ENCODE measurements at regions not wholly inside any gene's neighbourhood (a gene's known extent, or its start where the extent isn't known, plus 50 kb on each side); places are given as distances from the start of the nearest gene placed in this dataset.

DNA sequence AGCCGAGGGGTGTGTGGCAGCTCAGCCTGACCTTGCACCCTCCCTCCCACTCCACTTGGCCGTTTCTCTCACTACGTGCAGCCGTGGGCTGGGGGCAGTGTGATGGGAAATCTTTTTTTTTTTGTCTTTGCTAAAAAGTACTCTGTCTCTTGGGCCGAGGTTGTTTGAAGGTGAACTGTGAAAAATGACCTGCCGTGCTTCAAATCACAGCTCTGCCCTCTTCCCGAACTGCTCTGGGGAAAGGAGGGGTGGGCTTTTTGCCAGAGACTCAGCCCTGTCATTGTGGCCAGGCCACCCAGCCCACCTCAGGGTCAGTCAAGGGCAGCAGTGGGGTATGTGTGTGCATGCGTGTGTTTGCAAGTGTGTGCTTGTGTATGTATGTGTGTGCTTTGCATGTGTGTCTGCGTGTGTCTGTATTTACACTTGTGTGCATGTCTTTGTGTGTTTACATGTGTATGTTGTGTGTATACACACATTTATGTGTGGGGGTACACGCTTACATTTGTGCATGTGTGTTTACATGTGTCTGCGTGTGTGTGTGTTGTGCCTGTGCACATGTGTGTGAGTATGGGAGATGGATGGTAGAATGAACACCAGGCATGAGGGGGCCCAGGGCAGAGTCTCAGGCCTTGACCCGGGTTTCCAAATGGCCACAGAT, 61.3 kb upstream of the HAAO start:
- TF ChIP-seq, protein P1, sequence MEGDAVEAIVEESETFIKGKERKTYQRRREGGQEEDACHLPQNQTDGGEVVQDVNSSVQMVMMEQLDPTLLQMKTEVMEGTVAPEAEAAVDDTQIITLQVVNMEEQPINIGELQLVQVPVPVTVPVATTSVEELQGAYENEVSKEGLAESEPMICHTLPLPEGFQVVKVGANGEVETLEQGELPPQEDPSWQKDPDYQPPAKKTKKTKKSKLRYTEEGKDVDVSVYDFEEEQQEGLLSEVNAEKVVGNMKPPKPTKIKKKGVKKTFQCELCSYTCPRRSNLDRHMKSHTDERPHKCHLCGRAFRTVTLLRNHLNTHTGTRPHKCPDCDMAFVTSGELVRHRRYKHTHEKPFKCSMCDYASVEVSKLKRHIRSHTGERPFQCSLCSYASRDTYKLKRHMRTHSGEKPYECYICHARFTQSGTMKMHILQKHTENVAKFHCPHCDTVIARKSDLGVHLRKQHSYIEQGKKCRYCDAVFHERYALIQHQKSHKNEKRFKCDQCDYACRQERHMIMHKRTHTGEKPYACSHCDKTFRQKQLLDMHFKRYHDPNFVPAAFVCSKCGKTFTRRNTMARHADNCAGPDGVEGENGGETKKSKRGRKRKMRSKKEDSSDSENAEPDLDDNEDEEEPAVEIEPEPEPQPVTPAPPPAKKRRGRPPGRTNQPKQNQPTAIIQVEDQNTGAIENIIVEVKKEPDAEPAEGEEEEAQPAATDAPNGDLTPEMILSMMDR (IDR thresholded peaks at IDR 0.05; ENCODE audit: extremely low read depth, low read depth, low read length): no peak
- Histone ChIP-seq H3K27me3 (ENCODE audit: insufficient read depth, low read length) (no peaks in the 10 kb centered on the region), H3K79me2 (ENCODE audit: insufficient read depth, low read length) (no peaks in the 10 kb centered on the region), H3K27ac (ENCODE audit: low read depth, low read length) (no peak overlapping the region), H3K9me3 (ENCODE audit: low read depth, low read length) (no peaks in the 10 kb centered on the region), H4K20me1 (ENCODE audit: insufficient read depth, low read length) (no peaks in the 10 kb centered on the region), H3K36me3 (ENCODE audit: insufficient read depth, low read length) (no peaks in the 10 kb centered on the region), H2AFZ (ENCODE audit: low read length) (no peak overlapping the region), H3K4me2 (ENCODE audit: insufficient read depth, low read length) (no peak overlapping the region), H3K4me3 (ENCODE audit: insufficient read depth, low read length) (no peak overlapping the region), H3K4me1 (ENCODE audit: insufficient read depth, low read length) (peaks cover 3% of the 10 kb centered on the region)
- no peak for DNase-seq (ENCODE audit: insufficient read length, low spot score, missing footprints)

DNA sequence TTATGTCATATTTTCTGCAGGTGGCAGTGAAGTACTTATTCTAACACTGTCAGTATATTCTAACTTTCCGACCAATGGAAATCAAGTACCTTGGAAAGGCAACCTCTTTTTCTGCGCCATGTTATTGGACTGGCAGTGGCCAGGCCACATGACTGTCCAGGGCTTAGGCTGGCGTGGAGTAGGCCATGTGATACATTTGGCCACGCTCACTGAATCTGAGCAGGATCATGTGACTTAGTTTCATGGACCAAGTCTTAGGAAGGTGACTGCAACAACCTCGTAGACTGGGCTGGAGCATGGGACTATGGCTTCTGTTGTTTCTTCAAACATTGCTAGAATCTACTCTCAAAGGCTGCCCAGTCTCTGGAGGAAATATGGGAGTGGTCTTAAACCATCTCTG, 60.4 kb upstream of the HAAO start:
- no peak overlapping the region for H3K4me3 ChIP-seq (ENCODE audit: insufficient read depth, low read length)
- no peaks in the 10 kb centered on the region for H4K20me1 ChIP-seq (ENCODE audit: insufficient read depth, low read length)
- DNase-seq (ENCODE audit: insufficient read length, low spot score, missing footprints): no peak
- TF ChIP-seq, protein P1 (IDR thresholded peaks at IDR 0.05; ENCODE audit: extremely low read depth, low read depth, low read length): no peak
- no peaks in the 10 kb centered on the region for H3K27me3 ChIP-seq (ENCODE audit: insufficient read depth, low read length)
- H3K9me3 ChIP-seq (ENCODE audit: low read depth, low read length): no peaks in the 10 kb centered on the region
- H3K79me2 ChIP-seq (ENCODE audit: insufficient read depth, low read length): no peaks in the 10 kb centered on the region
- no peak overlapping the region for H3K27ac ChIP-seq (ENCODE audit: low read depth, low read length)
- no peak overlapping the region for H2AFZ ChIP-seq (ENCODE audit: low read length)
- no peak overlapping the region for H3K4me2 ChIP-seq (ENCODE audit: insufficient read depth, low read length)
- H3K4me1 ChIP-seq (ENCODE audit: insufficient read depth, low read length): peaks cover 6% of the 10 kb centered on the region
- no peaks in the 10 kb centered on the region for H3K36me3 ChIP-seq (ENCODE audit: insufficient read depth, low read length)

DNA sequence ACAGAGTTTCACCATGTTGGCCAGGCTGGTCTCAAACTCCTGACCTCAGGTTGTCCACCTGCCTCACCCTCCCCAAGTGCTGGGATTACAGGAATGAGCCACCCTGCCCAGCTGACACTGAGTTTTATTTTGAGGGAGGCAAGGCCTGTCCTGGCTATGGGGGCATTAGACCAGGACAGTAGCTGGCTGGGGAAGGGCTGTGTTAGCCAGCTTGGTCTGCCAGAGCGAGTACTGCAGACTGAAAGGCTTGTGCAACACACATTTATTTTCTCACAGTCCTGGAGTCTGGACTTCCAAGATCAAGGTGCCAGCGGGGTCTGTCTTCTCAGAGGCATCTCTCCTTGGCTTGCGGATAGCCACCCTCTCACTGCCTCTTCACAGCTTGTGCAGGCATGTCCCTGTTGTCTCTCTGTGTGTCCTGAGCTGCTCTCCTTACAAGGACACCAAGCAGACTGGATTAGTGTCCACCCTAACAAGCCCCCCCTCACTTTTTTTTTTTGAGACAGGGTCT, 59.4 kb upstream of the HAAO start:
- TF ChIP-seq, protein P1 (IDR thresholded peaks at IDR 0.05; ENCODE audit: extremely low read depth, low read depth, low read length): no peak
- H3K36me3 ChIP-seq (ENCODE audit: insufficient read depth, low read length): no peaks in the 10 kb centered on the region
- H3K4me3 ChIP-seq (ENCODE audit: insufficient read depth, low read length): no peak overlapping the region
- no peaks in the 10 kb centered on the region for H3K27me3 ChIP-seq (ENCODE audit: insufficient read depth, low read length)
- H3K4me2 ChIP-seq (ENCODE audit: insufficient read depth, low read length): no peak overlapping the region
- H4K20me1 ChIP-seq (ENCODE audit: insufficient read depth, low read length): no peaks in the 10 kb centered on the region
- peaks cover 6% of the 10 kb centered on the region for H3K4me1 ChIP-seq (ENCODE audit: insufficient read depth, low read length)
- H3K79me2 ChIP-seq (ENCODE audit: insufficient read depth, low read length): no peaks in the 10 kb centered on the region
- H3K9me3 ChIP-seq (ENCODE audit: low read depth, low read length): no peaks in the 10 kb centered on the region
- no peak overlapping the region for H2AFZ ChIP-seq (ENCODE audit: low read length)
- no peak for DNase-seq (ENCODE audit: insufficient read length, low spot score, missing footprints)
- no peak overlapping the region for H3K27ac ChIP-seq (ENCODE audit: low read depth, low read length)

DNA sequence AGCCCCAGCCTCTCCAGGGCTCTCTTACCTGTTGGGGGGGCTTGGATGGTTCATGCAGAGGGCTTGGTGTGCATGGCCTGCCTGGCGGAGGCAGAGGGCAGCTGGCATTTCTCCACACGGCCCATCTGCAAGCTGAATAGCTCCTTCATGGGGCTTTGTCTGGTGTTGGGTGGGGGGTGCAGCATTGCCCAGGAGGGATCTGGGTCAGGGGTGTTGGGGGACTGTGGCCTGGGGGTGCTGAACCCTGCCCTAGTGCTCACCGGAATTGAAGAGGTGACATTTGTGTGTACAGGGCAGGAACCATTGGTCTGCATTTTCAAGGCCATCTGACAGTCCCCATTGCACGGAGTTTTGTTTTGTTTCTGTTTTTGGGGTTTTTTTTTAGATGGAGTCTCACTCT, 58.8 kb upstream of the HAAO start:
- Histone ChIP-seq H3K36me3 (ENCODE audit: insufficient read depth, low read length) (no peaks in the 10 kb centered on the region), H3K4me3 (ENCODE audit: insufficient read depth, low read length) (no peak overlapping the region), H3K79me2 (ENCODE audit: insufficient read depth, low read length) (no peaks in the 10 kb centered on the region), H3K27ac (ENCODE audit: low read depth, low read length) (no peak overlapping the region), H4K20me1 (ENCODE audit: insufficient read depth, low read length) (no peaks in the 10 kb centered on the region), H3K4me1 (ENCODE audit: insufficient read depth, low read length) (peaks cover 6% of the 10 kb centered on the region), H2AFZ (ENCODE audit: low read length) (no peak overlapping the region), H3K9me3 (ENCODE audit: low read depth, low read length) (no peaks in the 10 kb centered on the region), H3K4me2 (ENCODE audit: insufficient read depth, low read length) (no peak overlapping the region), H3K27me3 (ENCODE audit: insufficient read depth, low read length) (no peaks in the 10 kb centered on the region)
- TF ChIP-seq, protein P1 (IDR thresholded peaks at IDR 0.05; ENCODE audit: extremely low read depth, low read depth, low read length): no peak
- no peak for DNase-seq (ENCODE audit: insufficient read length, low spot score, missing footprints)

Data from osteoblast (primary cell).